ENCODE measurements at regions not wholly inside any gene's neighbourhood (a gene's known extent, or its start where the extent isn't known, plus 50 kb on each side); places are given as distances from the start of the nearest gene placed in this dataset.
"Not testable (repeated sequence)": the region's sequence is repeated elsewhere in the genome, so short reads cannot be mapped to it uniquely, and the experiment has no call there.

DNA sequence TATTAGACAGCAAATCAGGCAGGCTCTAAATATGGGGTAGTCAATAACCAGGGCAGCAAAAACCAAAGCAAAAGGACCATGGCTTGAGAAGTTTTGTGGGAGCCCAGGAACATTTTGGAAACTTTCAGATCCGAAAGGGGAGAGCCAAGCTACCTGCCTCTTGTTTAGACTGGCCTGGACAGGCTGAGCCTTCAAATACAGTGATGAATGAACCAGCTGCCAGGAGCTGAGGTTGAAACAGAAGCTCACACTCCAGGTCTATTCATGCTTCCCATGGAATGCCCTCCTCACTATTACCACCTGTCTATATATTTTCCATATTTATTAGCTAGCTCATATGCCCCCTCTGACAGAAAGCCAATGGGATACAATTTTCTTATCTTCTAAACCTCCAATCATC is 150.8 kb upstream of the SLC44A1 start:
- FAIRE-seq (no peak), DNase-seq (ENCODE audit: insufficient read length, low spot score) (no peak)

DNA sequence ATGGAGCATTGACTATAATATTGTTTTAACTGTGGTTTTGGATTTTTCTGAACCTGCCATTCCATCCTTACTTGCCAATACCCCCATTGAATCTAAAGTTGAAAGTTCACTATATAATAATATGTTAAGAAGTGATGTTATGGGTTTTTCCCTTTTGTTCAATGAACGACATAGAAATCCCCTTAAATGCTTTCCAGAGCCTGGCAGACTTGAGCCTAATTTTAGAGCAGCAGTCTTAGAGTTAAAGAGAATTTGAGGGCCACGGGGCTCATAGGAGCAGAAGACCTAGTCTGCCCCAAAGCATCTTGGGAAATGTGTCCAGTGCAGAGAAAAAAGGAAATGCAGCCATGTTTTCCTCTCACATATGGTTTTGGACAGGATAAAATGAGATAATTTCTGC is 146.1 kb upstream of the SLC44A1 start:
- FAIRE-seq (no peak), DNase-seq (ENCODE audit: insufficient read length, low spot score) (no peak)

DNA sequence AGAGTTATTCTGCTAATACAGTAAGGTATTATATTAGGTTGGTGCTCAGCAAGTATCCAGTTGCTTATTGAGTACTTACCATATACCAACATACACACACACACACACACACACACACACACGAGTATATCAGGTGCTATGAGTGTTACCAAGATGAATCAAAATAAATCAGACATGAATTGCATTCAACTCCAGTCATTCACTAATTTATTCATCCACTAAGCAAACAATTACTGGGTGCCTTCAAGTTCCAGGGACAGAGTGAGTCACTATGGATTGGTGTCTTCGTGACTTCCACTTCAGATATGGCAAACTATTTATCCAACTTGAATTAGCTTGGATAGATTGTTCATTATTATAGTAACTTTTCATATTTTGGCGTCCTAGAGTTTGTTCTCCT is 140.7 kb upstream of the SLC44A1 start:
- DNase-seq (ENCODE audit: insufficient read length, low spot score), result no peak
- FAIRE-seq, result no peak

DNA sequence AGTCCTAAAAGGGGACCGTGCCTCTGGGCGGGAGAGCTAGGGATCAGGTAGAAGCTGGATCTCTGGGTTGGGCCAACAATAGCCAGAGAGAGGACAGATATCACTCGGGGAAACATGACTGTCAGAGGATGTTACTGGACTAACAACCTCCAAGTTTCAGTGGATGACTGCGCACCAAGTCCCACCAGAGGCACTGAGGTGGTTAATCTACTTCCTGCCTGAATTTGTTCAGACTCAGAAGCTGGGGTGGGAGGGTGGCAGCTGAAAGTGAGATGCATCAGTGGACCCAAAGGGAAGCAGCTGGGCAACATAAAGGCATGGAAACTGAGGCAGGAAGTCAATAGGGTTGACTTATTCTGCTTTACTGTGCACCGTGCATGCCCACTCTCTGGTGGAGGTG is 130.1 kb upstream of the SLC44A1 start:
- FAIRE-seq (peak; percentile 74), DNase-seq (ENCODE audit: insufficient read length, low spot score) (peak; percentile 18)

DNA sequence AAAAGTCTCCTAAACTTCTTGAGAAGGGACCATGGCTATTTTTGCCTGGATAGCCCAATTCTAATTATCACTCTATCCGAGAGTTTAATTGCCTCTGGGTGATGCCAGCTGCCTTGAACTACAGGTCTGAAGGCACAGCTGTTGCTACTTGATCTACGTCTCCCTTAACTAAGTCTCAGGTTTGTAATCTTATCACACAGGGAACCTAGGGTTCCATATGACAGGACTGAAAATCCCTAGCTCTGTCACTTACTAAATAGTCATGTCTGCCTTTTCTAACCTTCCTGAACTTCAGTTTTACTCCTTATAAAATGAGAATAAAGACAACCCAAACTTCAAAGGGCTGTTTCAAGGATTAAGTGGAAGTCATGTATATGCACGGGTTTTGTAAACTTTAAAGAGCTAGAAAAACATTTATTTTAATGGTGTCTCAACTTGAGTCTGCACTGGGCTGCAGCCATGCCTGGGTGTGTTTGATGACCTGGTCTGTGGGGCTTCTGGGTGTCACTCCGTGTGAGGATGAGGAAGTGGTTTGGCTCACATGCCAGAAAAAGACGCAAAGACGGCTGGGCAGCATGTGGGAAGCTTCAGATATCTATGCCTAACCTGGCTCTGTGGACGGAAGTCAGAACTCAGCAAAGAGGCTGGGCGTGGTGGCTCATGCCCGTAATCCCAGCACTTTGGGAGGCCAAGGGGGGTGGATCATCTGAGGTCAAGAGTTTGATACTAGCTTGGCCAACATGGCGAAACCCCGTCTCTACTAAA is 129.3 kb upstream of the SLC44A1 start:
- FAIRE-seq (peak; percentile 83), DNase-seq (ENCODE audit: insufficient read length, low spot score) (no peak)

DNA sequence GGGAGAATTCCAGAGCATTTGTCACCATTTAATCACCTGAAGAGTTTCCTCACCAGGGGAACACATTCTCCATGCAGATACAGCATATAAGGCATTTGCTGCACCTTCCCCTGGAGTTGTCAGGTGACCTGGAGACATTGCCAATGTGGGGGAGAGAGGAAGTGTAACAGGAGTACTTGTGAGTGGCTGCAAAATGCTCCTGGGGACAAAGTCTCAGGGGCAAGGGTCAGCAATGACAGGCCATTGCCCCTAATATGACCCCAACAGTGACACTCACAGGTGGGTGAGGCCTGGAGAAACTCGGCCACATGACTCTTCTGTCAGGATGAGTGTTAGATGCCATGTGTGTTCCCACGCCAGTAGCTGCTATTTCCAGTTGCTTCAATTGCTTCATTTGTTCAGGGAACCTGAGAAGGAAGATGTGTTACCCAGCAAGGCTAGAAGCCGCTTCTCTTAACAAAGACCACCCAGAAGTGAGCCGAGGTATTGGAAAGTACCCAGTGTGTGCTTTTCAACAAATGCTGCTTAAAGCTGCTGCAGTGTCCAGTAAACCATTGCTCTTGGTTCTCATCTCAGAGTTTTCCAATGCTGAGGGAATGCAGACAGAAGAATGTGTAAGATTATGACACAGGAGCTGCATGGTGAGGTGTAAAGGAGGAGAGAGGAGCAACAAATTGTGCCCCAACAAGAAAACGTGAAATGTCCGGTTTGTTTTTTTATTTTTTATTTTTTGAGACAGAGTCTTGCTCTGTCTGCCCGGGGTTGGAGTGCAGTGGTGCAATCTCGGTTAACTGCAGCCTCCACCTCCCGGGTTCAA is 128.2 kb upstream of the SLC44A1 start:
- DNase-seq (ENCODE audit: insufficient read length, low spot score), result no peak
- FAIRE-seq, result no peak

DNA sequence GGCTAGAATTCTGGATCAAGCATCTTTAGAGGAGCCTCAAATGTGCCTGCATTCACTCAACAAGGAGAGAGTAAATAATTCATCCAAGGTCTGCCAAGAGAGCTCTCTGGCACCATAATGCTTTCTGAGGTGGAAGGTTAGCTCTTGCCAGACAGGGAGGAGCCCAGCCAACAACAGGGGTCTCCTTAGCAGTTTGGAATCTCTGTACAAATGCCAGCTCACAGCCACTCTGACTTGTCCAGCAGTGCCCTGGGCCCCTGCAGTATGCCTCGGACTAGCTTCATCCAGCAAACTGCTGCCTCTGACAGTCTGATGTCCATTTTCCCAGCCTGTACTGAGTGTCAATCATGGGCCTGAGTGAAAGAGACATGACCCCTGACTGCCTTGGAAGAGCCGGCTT is 127.2 kb upstream of the SLC44A1 start:
- FAIRE-seq, result no peak
- DNase-seq (ENCODE audit: insufficient read length, low spot score), result no peak

DNA sequence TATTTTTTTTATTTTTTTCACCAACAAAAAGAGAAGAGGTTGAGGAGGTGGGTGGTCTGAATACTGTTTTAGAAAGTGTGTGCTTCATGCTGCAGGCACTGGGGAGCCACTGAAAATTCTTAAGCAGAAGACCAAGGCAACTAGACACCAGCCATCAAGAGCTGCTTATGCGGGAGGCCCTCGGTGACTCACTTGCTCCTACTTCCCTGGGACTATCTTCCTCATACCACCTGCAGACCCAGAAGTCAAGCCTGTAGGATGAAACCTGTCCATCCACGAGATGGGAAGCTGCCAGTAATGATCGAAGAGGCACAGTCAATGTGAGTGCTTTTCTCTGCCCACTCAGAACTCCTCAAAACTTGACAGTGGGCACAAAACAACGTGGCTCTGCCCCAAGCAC is 125.8 kb upstream of the SLC44A1 start:
- FAIRE-seq (no peak), DNase-seq (ENCODE audit: insufficient read length, low spot score) (no peak)

DNA sequence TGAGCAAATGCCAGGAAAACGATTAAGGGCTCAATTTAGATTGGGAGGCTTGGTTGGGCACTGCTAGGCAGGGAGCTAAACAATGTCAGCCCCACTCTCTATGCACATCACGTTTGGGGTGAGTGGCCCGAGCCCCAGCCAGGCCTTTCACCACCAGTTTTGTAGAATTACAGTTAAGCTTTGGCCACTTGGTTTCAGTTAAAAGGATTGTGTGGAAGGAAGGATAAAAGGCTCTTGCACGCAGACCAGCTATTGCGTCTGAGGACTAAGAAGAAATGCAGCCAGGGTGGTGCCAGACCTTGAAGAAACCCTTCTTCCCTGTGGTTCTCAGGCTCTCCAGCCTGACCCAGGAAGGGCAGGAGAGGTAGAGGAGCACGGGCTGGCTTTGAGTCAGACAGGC is 125.3 kb upstream of the SLC44A1 start:
- no peak for FAIRE-seq
- no peak for DNase-seq (ENCODE audit: insufficient read length, low spot score)

DNA sequence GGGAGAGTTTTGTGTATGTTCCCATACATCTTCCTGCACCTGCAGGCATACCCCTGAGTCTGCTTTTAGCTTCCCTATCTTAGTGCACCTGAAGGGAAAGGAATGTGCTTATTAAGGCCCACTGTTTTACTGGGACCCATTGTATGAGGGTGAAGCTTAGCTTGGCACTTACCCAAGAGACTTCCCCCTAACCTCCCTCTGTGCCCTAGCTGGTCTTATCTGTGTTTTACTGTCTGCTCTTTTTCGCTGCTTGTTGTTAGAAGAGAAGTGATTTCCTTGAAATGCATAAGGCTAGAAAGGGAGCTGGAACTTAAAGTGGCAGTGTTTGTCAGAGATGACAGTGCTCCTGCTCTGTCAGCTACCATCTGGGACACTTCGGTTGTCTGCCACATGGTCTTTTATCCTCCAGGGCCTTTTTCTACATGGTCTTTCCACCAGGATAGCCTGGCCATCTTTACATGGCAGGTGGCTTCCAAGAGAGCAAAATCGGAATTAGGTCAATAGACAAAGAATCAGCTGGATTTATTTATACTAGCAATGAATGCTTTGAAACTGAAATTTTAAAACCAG is 122.5 kb upstream of the SLC44A1 start:
- FAIRE-seq, result no peak
- DNase-seq (ENCODE audit: insufficient read length, low spot score), result no peak

DNA sequence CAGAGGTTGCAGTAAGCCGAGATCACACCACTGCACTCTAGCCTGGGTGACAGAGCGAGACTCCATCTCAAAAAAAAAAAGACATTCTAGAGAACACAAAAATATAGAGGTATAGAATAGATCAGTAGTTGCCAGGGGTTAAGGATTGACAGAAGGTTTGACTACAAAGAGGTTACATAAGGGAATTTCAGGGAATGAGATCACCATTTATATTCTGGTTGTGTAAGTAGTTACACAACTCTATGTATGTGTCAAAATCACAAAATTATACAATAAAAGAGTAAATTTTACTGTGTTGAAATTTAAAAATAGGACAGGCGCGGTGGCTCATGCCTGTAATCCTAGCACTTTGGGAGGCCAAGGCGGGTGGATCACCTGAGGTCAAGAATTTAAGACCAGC is 119.9 kb upstream of the SLC44A1 start:
- FAIRE-seq; DNase-seq (ENCODE audit: insufficient read length, low spot score): not testable (repeated sequence)

DNA sequence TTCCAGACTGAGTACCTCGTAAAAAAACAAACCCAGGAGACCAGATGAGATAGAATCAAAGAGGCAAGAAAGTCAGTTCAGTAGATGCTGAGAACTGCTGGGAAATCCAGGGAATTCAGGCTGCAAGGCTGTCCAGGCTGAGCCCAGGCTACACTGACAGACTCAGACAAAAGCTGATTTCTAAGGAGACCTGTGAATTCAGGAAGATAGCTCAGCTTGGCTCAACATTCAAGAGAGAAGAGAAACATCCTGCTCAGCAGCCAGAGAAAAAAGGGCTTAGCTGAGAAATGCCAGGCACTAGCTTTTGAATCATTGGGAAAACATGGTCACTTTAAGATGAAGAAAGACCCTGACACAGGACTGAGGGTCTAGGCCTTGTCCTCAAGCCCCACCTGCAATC is 118.2 kb upstream of the SLC44A1 start:
- DNase-seq (ENCODE audit: insufficient read length, low spot score), result no peak
- no peak for FAIRE-seq

DNA sequence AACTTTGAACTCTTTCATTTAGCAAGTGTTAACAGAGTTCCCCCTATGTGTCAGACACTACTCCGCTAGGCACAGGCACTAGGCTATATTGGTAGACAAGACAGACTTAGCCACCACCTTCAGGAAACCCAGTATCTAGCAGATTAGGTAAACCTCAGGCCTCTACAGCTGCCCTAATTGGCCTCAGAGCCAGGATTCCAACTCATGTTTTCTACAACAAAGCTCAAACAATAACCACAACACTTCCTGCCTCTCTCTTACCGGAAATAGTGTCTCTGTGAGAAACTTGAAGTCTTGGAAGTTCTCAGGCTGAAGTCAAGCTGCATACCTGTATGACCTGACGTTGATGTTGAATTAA is 116.6 kb upstream of the SLC44A1 start:
- peak; percentile 96 for FAIRE-seq

DNA sequence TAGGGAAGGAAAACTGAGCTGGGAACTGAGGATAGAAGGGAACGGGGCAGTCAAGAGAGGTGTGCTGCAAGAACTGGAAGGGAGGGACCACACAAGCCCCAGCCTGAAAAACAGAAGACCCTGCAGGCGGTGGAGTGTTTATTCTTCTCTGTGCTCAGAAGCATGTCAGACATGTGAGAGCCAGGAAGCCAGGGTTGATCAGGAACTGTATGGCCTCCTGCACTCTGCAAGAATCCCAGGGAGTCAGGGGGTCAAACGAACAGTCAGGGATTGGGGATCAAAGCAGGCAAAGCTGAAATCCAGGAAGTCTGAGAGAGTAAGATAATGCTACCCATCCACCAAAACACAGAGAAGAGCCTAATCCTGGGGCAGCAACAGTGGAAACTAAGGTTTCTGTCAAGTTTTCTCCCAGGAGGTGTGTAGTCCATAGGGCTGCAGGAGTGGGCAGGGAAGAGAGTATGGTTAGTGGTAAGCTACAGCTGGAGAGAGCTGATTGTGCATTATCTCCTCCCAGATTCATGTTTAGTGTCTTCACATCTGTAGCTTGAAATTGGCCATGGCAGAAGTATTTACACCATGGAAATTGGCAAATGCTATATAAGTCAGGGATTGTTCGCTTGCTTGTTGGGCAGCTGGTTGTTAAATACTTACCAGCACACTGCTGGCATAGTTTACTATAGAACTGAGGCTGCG is 115.4 kb upstream of the SLC44A1 start:
- FAIRE-seq (no peak), DNase-seq (ENCODE audit: insufficient read length, low spot score) (no peak)

More for the DNA sequence above, 116.6 kb upstream of the SLC44A1 start:
- DNase-seq (ENCODE audit: insufficient read length, low spot score), result peak; percentile 62

DNA sequence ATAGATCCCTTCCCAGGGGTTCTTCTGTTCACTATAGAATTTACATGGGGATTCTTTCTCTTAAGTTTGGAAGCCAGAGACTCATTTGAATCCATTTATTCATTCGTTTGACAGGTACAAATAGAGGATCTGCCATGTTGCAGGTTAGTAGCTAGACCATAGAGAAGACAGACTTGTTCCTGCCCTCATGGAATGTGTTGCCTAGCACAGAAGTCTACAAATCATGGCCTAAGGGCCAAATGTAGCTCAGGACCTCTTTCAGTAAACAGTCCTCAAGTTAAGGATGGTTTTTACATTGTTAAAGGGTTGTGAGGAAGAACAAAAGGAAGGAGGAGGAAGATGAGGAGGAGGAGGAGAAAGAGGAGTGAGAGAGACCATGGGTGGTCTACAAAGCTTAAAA is 114.7 kb upstream of the SLC44A1 start:
- no peak for FAIRE-seq
- no peak for DNase-seq (ENCODE audit: insufficient read length, low spot score)

DNA sequence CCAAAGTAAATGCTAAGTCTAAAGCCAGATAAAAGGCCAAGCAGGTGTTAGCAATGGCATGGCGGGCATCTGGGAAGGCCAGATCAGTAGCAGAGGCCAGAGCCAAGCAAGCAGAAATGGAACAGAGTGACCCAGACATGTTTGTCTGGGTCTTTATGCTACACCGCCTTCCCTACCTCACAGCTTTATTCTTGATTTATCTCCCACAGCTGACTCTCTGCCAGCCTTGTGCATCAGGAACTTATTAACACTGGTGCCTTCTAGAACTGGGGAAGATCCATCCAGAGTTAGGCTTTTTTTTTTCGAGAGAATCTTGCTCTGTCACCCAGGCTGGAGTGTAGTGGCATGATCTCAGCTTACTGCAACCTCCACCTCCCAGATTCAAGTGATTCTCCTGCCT is 112.5 kb upstream of the SLC44A1 start:
- FAIRE-seq (no peak), DNase-seq (ENCODE audit: insufficient read length, low spot score) (no peak)

DNA sequence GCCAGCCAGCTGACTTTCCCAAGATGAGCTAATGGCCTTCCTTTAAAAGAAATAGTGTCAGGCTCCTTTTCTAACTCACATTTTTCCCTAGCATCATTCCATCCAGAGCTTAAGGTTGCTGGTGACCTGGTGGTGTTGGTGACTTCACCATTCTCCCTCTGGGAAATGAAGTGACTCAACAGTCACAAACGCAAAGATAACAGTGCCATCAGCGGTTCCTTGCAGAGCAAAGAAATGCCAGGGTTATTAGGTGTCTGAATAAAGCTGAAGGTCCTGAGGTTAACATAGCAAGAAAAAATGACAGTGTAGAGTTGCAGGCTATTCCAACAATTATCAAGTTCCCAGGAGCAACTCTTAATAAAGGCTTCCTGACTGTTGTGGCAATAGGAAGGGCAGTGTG is 111.8 kb upstream of the SLC44A1 start:
- DNase-seq (ENCODE audit: insufficient read length, low spot score), result no peak
- FAIRE-seq, result no peak

DNA sequence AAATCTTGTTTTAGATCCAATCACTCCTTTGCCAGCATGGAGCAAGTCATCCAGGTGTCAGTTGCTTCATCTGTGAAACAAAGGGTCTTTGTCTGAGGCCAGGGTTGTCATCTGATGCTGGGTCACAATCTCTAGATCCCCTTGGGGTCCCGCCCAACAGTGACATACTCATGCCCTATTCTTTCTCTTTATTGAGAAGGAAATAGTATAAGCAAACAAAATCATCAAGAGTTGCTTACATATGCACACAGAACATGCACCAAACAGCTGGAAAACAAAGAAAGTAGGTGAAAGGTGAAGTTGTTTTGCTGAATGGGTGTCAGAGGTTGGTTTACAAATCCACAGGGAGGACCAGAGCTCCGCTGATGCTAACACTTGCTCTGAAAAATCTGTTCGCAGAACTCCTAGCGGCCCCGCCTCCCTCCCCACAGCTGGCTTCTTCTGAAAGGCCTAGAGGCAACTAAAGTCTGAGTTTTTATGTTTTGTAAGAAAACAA is 106.1 kb upstream of the SLC44A1 start:
- FAIRE-seq (no peak), DNase-seq (ENCODE audit: insufficient read length, low spot score) (no peak)

DNA sequence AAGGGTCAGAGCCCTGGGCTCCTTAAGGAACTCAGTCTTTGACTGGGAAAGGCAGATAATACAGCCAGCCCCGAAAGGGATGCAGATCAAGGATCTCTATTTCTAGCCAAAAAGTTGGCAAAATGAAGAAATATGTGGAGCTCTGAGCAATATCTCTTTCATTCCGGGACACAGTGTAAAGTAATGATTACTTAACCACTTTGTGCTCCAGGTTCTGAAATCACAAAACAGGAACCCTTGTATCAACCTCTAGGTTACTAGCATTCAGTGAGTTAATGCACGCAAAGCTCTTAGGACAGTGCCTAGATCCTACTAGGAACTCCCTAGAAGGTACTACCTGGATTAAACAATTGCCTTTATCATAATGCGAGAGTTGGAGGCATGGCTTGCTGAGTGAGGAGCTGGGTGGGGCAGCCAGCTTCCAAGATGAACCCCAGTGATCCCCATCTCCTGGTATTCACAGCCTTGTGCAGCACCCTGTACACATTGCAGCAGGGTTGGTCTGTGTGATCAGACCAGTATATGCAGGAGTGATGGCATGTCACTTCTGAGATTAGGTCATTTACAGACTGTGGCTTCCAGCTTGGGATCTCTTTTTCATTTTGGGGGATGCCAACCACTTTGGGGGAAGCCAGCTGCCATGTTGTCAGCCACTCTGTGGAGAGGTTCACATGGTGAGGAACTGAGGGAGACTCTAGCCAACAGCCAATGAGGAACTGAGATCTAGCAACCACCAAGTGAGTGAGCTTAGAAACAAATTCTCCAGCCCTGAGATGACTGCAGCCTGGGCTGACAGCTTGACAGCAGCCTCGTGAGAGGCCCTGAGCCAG is 103.1 kb upstream of the SLC44A1 start:
- DNase-seq (ENCODE audit: insufficient read length, low spot score) (no peak), FAIRE-seq (no peak)

DNA sequence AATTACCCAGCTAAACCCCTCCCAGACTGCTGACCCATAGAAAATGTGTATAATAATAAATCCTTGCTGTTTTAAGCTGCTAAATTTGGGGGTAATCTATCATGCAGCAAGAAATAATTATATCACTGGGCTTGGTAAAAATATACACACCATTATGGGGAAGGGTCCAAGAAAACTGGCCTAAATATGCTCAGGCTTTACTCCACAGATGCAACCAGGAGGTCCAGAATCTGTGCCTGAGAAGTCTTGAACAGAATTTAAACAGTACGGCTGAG is 102.5 kb upstream of the SLC44A1 start:
- DNase-seq (ENCODE audit: insufficient read length, low spot score) (no peak), FAIRE-seq (no peak)
